Tibial nerve (tissue), 4 donors: ENCODE measurements at regions not wholly inside any gene's neighbourhood (a gene's known extent, or its start where the extent isn't known, plus 50 kb on each side); places are given as distances from the start of the nearest gene placed in this dataset.

ENCODE experiments used
- DNase-seq, 2 donors: peaks; one replicate each; pipeline ENCODE4 v3.0.0-alpha.2; 2019; ENCODE audit warnings: low spot score in 2 of 2
- H3K27ac ChIP-seq, 4 donors: fragments of 200-600 bp; sonication (generic) in 3 of 4; one replicate each; pipeline ENCODE4 v1.5.1; 2017 to 2019; ENCODE audit warnings: mild to moderate bottlenecking in 1 of 4
- H3K27me3 ChIP-seq, 2 donors: fragments of 200-600 bp; sonication (generic) in 1 of 2; one replicate each; pipeline versions ENCODE4 v1.5.1 to v1.6.0; 2017 to 2019
- H3K36me3 ChIP-seq, 3 donors: fragments of 200-600 bp; sonication (generic); one replicate each; pipeline ENCODE4 v1.5.1; 2018 to 2019
- H3K4me1 ChIP-seq, 4 donors: fragments of 200-600 bp; sonication (generic) in 3 of 4; one replicate each; pipeline ENCODE4 v1.5.1; 2017 to 2019
- H3K4me3 ChIP-seq, 4 donors: fragments of 200-600 bp; sonication (generic) in 3 of 4; one replicate each; pipeline ENCODE4 v1.5.1; 2017 to 2019; ENCODE audit warnings: mild to moderate bottlenecking in 1 of 4, moderate library complexity in 1 of 4
- H3K9me3 ChIP-seq, 4 donors: fragments of 200-600 bp; sonication (generic) in 3 of 4; one replicate each; pipeline ENCODE4 v1.5.1; 2017 to 2019
- CTCF ChIP-seq, 5 experiments: fragments of 200-600 bp in 3 of 5; fragments of 450-650 bp in 2 of 5; sonication (generic) in 3 of 5; IDR thresholded peaks; one replicate each; pipeline ENCODE4 v1.5.1; 2016 to 2019; ENCODE audit warnings: antibody characterized with exemption in 5 of 5, mild to moderate bottlenecking in 3 of 5, moderate library complexity in 2 of 5
- EP300 ChIP-seq, 2 donors: sonication (generic); formaldehyde crosslinking; IDR thresholded peaks; one replicate each; pipeline ENCODE4 v1.6.1; 2017; ENCODE audit warnings: antibody characterized with exemption in 2 of 2, mild to moderate bottlenecking in 1 of 2
- POLR2A ChIP-seq, 2 donors: fragments of 450-650 bp; IDR thresholded peaks; one replicate each; pipeline ENCODE4 v1.6.1; 2017; ENCODE audit warnings: antibody characterized with exemption in 2 of 2, mild to moderate bottlenecking in 2 of 2, moderate library complexity in 2 of 2
- WGBS, 2 donors: methylation state at CpG; one replicate each; pipeline ENCODE4 v1.1.5; 2018; 5-methylcytosine and 5-hydroxymethylcytosine counted together

GRCh38 chr4:19832411-19832810, 419.3 kb upstream of the SLIT2 start:
- WGBS, 2 donors, result 85% methylated on average over 3 of the region's 3 CpGs
- Histone ChIP-seq H3K4me3 (no peak overlapping the region), H3K27me3 (no peaks in the 10 kb centered on the region), H3K27ac (no peak overlapping the region), H3K36me3 (no peaks in the 10 kb centered on the region), H3K9me3 (no peaks in the 10 kb centered on the region), H3K4me1 (no peaks in the 10 kb centered on the region)
- TF ChIP-seq EP300 (IDR thresholded peaks at IDR 0.05) (no peak), CTCF (IDR thresholded peaks at IDR 0.05) (no peak), POLR2A (IDR thresholded peaks at IDR 0.05) (no peak)
- no peak for DNase-seq

DNA sequence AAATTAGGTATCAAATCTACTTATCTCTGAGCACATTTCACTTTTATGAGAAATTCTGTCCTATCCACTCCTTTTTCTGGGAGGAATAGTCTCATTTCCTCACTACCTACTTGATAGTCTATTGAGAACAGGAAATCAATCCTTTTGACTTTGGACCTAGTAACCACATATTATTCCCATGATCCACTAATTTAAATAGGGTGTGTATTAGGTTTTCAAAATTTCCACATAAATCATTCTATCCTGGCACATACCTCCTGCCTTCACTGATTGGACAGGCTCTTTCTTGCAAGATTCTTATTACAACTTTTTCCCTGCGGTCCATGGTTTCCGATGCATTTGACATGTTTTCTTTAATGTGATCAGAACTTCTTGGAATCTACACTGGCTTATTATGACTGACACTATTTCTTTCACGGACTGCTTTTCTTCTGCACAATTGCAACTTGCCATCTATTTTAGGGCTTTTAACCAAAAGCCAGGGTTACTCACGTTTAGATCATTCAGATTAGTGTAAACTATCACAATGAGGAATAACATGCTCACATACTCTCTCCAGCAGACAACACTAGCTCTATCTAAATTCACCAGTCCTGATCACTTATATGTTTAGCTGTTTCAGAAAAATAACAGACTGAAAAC, 419.9 kb upstream of the SLIT2 start:
- 81 to 86% methylated on average over 4 of the region's 4 CpGs for WGBS, 2 donors
- Histone ChIP-seq H3K36me3 (no peaks in the 10 kb centered on the region), H3K9me3 (no peaks in the 10 kb centered on the region), H3K27ac (no peak overlapping the region), H3K4me1 (no peaks in the 10 kb centered on the region), H3K4me3 (no peak overlapping the region), H3K27me3 (no peaks in the 10 kb centered on the region)
- TF ChIP-seq CTCF (IDR thresholded peaks at IDR 0.05) (no peak), EP300 (IDR thresholded peaks at IDR 0.05) (no peak), POLR2A (IDR thresholded peaks at IDR 0.05) (no peak)
- no peak for DNase-seq

DNA sequence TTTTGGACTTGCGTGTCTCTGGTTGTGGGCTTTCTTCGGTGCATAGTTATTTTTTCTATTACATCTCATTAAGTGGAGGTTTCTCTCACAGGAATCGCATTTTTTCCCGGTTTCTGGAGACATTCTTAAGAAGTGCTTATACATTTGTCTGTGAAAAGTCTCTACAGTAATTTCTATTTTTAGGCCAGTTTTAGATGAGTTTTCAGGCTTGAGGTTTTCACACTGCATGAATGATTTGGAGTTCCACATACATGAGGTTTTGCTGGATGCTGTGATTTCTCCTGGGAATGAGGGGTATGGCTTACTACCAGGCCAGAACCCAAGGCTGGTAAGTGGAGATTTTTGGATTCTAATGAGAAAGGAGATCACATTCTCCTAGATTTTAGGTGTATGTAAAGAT, 422.6 kb upstream of the SLIT2 start:
- WGBS, 2 donors, result 86 to 87% methylated on average over 4 of the region's 4 CpGs
- TF ChIP-seq POLR2A (IDR thresholded peaks at IDR 0.05) (no peak), CTCF (IDR thresholded peaks at IDR 0.05) (no peak), EP300 (IDR thresholded peaks at IDR 0.05) (no peak)
- H3K27me3 ChIP-seq, result no peaks in the 10 kb centered on the region

GRCh38 chr4:19823781-19824180, 427.9 kb upstream of the SLIT2 start:
- no peaks in the 10 kb centered on the region for H3K36me3 ChIP-seq
- no peak for DNase-seq
- no peak overlapping the region for H3K4me3 ChIP-seq
- no peak overlapping the region for H3K27ac ChIP-seq
- 49 to 51% methylated on average over 3 of the region's 3 CpGs for WGBS, 2 donors
- TF ChIP-seq EP300 (IDR thresholded peaks at IDR 0.05) (no peak), CTCF (IDR thresholded peaks at IDR 0.05) (no peak), POLR2A (IDR thresholded peaks at IDR 0.05) (no peak)
- no peaks in the 10 kb centered on the region for H3K27me3 ChIP-seq
- H3K4me1 ChIP-seq, result no peaks in the 10 kb centered on the region
- no peaks in the 10 kb centered on the region for H3K9me3 ChIP-seq

More for the DNA sequence above, 422.6 kb upstream of the SLIT2 start:
- Histone ChIP-seq H3K4me3 (no peak overlapping the region), H3K27ac (no peak overlapping the region), H3K36me3 (no peaks in the 10 kb centered on the region), H3K9me3 (no peaks in the 10 kb centered on the region), H3K4me1 (no peaks in the 10 kb centered on the region)
- DNase-seq, result no peak

DNA sequence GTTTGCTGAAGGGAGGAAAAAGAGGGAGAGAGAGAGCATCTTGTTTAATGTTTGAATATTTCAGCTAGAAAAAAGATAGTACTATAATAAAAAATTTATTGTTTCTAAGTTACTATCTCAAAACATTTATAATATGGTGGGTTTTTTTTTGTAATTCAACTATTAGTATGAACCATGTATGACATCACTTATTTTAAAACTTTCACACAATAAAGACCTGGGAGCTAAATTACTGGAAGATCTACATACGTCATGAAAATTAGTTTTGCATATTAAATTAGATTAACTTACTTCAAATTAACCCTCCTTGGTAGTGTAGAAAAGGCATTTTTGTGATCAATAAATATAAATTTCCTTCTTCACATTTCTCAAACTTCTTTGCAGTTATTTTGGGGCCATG, 432.0 kb upstream of the SLIT2 start:
- WGBS, 2 donors, result 80 to 91% methylated on average over 1 of the region's 1 CpG
- H3K9me3 ChIP-seq, result no peaks in the 10 kb centered on the region

More for the DNA sequence above, 432.0 kb upstream of the SLIT2 start:
- Histone ChIP-seq H3K4me1 (no peaks in the 10 kb centered on the region), H3K36me3 (no peaks in the 10 kb centered on the region), H3K27ac (no peak overlapping the region), H3K4me3 (no peak overlapping the region), H3K27me3 (no peaks in the 10 kb centered on the region)
- TF ChIP-seq CTCF (IDR thresholded peaks at IDR 0.05) (no peak), EP300 (IDR thresholded peaks at IDR 0.05) (no peak), POLR2A (IDR thresholded peaks at IDR 0.05) (no peak)
- no peak for DNase-seq
